ENCODE measurements at regions not wholly inside any gene's neighbourhood (a gene's known extent, or its start where the extent isn't known, plus 50 kb on each side); places are given as distances from the start of the nearest gene placed in this dataset.
"Not testable (repeated sequence)": the region's sequence is repeated elsewhere in the genome, so short reads cannot be mapped to it uniquely, and the experiment has no call there.

DNA sequence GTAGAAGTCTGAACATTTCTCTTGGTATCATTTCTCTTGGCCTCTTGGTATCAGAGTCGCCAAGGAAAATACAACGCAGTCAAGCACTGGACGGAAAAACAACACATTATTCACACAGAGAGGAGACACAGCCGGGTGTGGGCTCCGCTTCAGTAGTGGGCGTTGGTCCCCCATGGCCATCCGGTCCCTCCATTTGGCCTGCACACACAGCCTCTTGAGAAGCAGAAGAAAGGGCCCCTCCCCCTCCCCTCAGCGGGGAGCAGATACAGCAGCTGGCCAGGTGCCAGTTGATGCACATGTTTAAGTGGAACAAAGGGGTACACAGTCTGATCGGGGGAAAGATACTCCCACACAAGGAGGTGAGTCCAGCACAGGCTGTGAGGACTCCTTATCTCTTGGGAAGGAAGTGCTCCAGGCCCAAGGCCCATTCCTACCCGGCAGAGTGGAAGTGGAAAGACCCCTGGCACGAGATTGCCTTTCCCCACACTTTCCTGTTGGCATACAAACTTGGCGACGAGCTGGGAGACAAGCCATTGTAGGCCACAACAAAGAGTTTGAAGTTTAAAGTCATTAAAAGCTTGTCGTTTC, 311.3 kb downstream of the FAM72C start:
- H3K4me3 ChIP-seq (ENCODE audit: low read depth, low read length), result no peak overlapping the region
- TF ChIP-seq, protein P1, sequence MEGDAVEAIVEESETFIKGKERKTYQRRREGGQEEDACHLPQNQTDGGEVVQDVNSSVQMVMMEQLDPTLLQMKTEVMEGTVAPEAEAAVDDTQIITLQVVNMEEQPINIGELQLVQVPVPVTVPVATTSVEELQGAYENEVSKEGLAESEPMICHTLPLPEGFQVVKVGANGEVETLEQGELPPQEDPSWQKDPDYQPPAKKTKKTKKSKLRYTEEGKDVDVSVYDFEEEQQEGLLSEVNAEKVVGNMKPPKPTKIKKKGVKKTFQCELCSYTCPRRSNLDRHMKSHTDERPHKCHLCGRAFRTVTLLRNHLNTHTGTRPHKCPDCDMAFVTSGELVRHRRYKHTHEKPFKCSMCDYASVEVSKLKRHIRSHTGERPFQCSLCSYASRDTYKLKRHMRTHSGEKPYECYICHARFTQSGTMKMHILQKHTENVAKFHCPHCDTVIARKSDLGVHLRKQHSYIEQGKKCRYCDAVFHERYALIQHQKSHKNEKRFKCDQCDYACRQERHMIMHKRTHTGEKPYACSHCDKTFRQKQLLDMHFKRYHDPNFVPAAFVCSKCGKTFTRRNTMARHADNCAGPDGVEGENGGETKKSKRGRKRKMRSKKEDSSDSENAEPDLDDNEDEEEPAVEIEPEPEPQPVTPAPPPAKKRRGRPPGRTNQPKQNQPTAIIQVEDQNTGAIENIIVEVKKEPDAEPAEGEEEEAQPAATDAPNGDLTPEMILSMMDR (IDR thresholded peaks at IDR 0.05; ENCODE audit: borderline replicate concordance, insufficient read depth, low read depth, low read length), result no peak

- H3K4me3 ChIP-seq (ENCODE audit: low read depth, low read length), result no peak overlapping the region
- TF ChIP-seq, protein P1 (IDR thresholded peaks at IDR 0.05; ENCODE audit: borderline replicate concordance, insufficient read depth, low read depth, low read length), result no peak
These were observed 318.4 kb downstream of the FAM72C start for GRCh38 chr1:143653429-143653802.

GRCh38 chr1:143652744-143653428, 318.9 kb downstream of the FAM72C start:
- TF ChIP-seq, protein P1 (IDR thresholded peaks at IDR 0.05; ENCODE audit: borderline replicate concordance, insufficient read depth, low read depth, low read length), result no peak
- no peak overlapping the region for H3K4me3 ChIP-seq (ENCODE audit: low read depth, low read length)

GRCh38 chr1:143652187-143652586, 319.6 kb downstream of the FAM72C start:
- TF ChIP-seq, protein P1 (IDR thresholded peaks at IDR 0.05; ENCODE audit: borderline replicate concordance, insufficient read depth, low read depth, low read length), result no peak
- no peak overlapping the region for H3K4me3 ChIP-seq (ENCODE audit: low read depth, low read length)

DNA sequence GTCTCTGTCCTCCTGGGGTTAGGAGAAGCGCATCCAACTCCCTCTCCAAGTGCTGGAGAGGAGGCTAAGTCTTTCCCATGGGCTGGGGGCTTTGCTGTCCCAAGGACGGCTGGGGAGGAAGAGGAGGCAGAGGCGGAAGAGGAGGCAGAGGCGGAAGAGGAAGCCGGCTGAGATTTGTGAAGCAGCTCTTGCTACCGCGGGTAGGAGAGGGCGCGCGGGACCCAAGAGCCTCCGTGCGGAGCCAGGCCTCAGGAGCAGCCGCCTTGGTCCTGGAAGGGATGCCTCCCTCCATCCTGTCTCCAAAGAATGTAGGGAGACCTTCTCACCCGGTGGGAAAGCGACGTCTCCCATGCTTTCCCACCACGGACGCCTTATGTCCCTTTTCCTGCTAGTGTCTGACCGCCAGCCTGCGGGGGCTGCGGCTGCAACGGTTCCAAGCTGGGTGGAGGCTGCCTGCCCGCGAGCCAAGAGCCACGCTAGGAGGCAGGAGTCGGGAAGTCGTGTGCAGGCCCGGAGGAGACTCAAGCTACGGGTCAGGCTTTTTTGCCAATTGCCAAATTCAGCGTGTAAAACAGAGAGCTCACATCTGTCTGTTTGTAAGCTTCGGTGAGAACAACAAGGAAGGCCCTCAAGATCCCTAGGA, 320.3 kb downstream of the FAM72C start:
- TF ChIP-seq, protein P1 (IDR thresholded peaks at IDR 0.05; ENCODE audit: borderline replicate concordance, insufficient read depth, low read depth, low read length), result no peak
- no peak overlapping the region for H3K4me3 ChIP-seq (ENCODE audit: low read depth, low read length)

DNA sequence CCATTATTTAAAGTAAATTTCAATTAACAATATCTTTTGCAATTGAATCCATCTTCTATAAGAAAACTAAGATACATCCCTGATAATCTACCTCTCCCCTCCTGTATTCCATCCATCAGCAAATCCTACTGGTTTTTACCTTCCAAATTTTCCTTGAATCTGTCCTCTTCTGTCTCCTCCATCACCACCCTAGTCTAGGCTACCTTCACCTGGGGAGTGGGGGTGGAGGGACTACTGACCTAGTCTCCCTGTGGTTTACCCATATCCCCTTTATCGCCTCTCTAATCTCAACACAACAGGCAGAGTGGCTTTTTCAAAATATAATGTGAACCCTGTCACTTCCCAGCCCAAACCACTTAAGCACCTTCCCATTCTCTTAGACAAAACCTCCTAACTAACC, 327.8 kb downstream of the FAM72C start:
- H3K4me3 ChIP-seq (ENCODE audit: low read depth, low read length), result not testable (repeated sequence)

DNA sequence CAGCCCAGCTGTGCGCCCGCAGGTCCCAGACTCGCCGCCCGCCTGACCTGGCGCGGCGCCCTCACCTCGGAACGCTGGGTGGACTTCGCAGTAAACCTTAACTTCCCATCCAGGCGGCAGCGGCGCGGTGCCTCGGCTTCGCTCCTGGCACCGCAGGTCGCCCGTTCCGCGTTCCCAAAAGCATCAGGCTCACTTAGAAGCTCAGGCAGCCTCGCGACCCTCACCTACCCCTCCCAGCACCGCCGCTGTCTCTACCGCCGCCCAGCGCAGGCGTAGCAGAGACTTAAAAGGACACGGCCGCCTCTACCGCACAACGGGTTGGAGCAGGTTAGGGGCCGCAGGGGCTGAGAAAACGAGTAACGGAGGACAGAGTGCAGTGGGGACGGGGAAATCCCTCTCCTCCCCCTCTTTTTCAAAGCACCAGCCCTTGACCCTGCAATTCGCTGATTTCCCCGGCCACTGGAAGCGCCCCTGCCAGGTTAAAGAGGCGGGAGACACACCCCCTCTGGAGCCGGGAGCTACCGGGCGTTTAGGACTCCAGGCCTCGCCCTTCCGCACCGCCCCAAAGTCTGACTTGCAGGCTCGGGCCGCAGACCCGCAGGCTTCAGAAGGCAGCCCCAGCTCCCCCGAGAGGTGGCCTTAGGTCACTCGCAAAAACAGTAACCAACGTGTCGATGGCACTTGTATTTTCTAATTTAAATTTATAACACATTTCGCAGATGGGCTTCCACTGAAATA, 328.5 kb downstream of the FAM72C start:
- TF ChIP-seq, protein P1 (IDR thresholded peaks at IDR 0.05; ENCODE audit: borderline replicate concordance, insufficient read depth, low read depth, low read length), result no peak
- H3K4me3 ChIP-seq (ENCODE audit: low read depth, low read length), result no peak overlapping the region

Measured in GM12875 (cell line).